ENCODE measurements at regions not wholly inside any gene's neighbourhood (a gene's known extent, or its start where the extent isn't known, plus 50 kb on each side); places are given as distances from the start of the nearest gene placed in this dataset.
A peak's percentile ranks its signal among the peaks of the same experiment; 100 is the strongest.

GRCh38 chr9:104009826-104010225 is 84.3 kb upstream of the SMC2 start:
- in situ Hi-C loops (cut with MboI; ENCODE audit: low pct_unique_long_range_greater_than_20kb in 2 of 9, low sequenced_read_pairs in 9 of 9, unreplicated experiment in 9 of 9): no loop called here
- no peak for ATAC-seq (replicated peaks in 6 of 8)
- H3K4me1 ChIP-seq (replicated peaks in 1 of 2): no peaks in the 10 kb centered on the region
- 7 to 67% (median 19%) methylated on average over 2 to 3 of the region's 3 CpGs; no CpG with 5 or more reads in 6 of the 10 experiments for WGBS, 10 experiments
- H3K4me3 ChIP-seq: no peak overlapping the region
- H3K27ac ChIP-seq: no peak overlapping the region

- ATAC-seq (replicated peaks in 6 of 8): peak in 1 of 8 experiments; percentile 62
- Histone ChIP-seq H3K4me1 (replicated peaks in 1 of 2) (no peaks in the 10 kb centered on the region), H3K4me3 (no peak overlapping the region), H3K27ac (no peak overlapping the region)
- in situ Hi-C loops (cut with MboI; ENCODE audit: low pct_unique_long_range_greater_than_20kb in 2 of 9, low sequenced_read_pairs in 9 of 9, unreplicated experiment in 9 of 9): no loop called here
Observed at GRCh38 chr9:104022083-104022482, 72.0 kb upstream of the SMC2 start.

GRCh38 chr9:104025104-104025503 is 69.0 kb upstream of the SMC2 start:
- no peak overlapping the region for H3K27ac ChIP-seq
- no peaks in the 10 kb centered on the region for H3K4me1 ChIP-seq (replicated peaks in 1 of 2)
- no peak for ATAC-seq (replicated peaks in 6 of 8)
- H3K4me3 ChIP-seq: no peak overlapping the region
- WGBS, 10 experiments: 20 to 100% (median 78%) methylated on average over 1 to 2 of the region's 2 CpGs; no CpG with 5 or more reads in 1 of the 10 experiments
- in situ Hi-C loops (cut with MboI; ENCODE audit: low pct_unique_long_range_greater_than_20kb in 2 of 9, low sequenced_read_pairs in 9 of 9, unreplicated experiment in 9 of 9): no loop called here

GRCh38 chr9:104025945-104026344 is 68.2 kb upstream of the SMC2 start:
- WGBS, 10 experiments: 0 to 100% (median 35%) methylated on average over 1 to 2 of the region's 2 CpGs
- in situ Hi-C loops (cut with MboI; ENCODE audit: low pct_unique_long_range_greater_than_20kb in 2 of 9, low sequenced_read_pairs in 9 of 9, unreplicated experiment in 9 of 9): no loop called here
- ATAC-seq (replicated peaks in 6 of 8): no peak
- H3K4me3 ChIP-seq: no peak overlapping the region
- H3K27ac ChIP-seq: no peak overlapping the region
- H3K4me1 ChIP-seq (replicated peaks in 1 of 2): peaks cover 0 to 1% of the 10 kb centered on the region in 2 donors

GRCh38 chr9:104027295-104027694 is 66.8 kb upstream of the SMC2 start:
- Histone ChIP-seq H3K4me3 (no peak overlapping the region), H3K27ac (no peak overlapping the region), H3K4me1 (replicated peaks in 1 of 2) (peaks cover 0 to 7% of the 10 kb centered on the region in 2 donors)
- WGBS, 10 experiments: 10 to 73% (median 41%) methylated on average over 2 to 5 of the region's 5 CpGs
- ATAC-seq (replicated peaks in 6 of 8): no peak
- in situ Hi-C loops (cut with MboI; ENCODE audit: low pct_unique_long_range_greater_than_20kb in 2 of 9, low sequenced_read_pairs in 9 of 9, unreplicated experiment in 9 of 9): no loop called here

- in situ Hi-C loops (cut with MboI; ENCODE audit: low pct_unique_long_range_greater_than_20kb in 2 of 9, low sequenced_read_pairs in 9 of 9, unreplicated experiment in 9 of 9): no loop called here
- WGBS, 10 experiments: 0 to 100% (median 89%) methylated on average over 1 to 4 of the region's 4 CpGs; no CpG with 5 or more reads in 1 of the 10 experiments
Observed at GRCh38 chr9:104028827-104029226, 65.3 kb upstream of the SMC2 start.

More at GRCh38 chr9:104028827-104029226, 65.3 kb upstream of the SMC2 start:
- no peak overlapping the region for H3K27ac ChIP-seq
- no peak for ATAC-seq (replicated peaks in 6 of 8)
- H3K4me1 ChIP-seq (replicated peaks in 1 of 2): peaks cover 0 to 7% of the 10 kb centered on the region in 2 donors
- no peak overlapping the region for H3K4me3 ChIP-seq
